Adrenal gland (tissue), 9 donors: ENCODE measurements at regions not wholly inside any gene's neighbourhood (a gene's known extent, or its start where the extent isn't known, plus 50 kb on each side); places are given as distances from the start of the nearest gene placed in this dataset.

Source experiments
- DNase-seq, 7 donors: peaks; one replicate each; pipeline ENCODE4 v3.0.0-alpha.2; 2019 to 2020
- H3K27ac ChIP-seq, 5 donors: fragments of 200-600 bp; sonication (generic) in 4 of 5; 1 replicate in 3 of 5; 2 replicates in 2 of 5; pipeline versions ENCODE4 v1.5.1 to v1.8.0; 2016 to 2020; ENCODE audit warnings: mild to moderate bottlenecking in 1 of 5
- H3K27me3 ChIP-seq: fragments of 200-600 bp; 2 replicates; pipeline ENCODE4 v1.8.0; 2021
- H3K36me3 ChIP-seq, 2 donors: fragments of 200-600 bp; replicated peaks in 1 of 2; 1 replicate in 1 of 2; 2 replicates in 1 of 2; pipeline versions ENCODE4 v1.5.1 to v1.8.0; 2018 to 2022
- H3K4me1 ChIP-seq, 2 donors: fragments of 200-600 bp; replicated peaks in 1 of 2; 1 replicate in 1 of 2; 2 replicates in 1 of 2; pipeline versions ENCODE4 v1.5.1 to v1.8.0; 2018 to 2021
- H3K4me3 ChIP-seq, 4 donors: fragments of 200-600 bp; sonication (generic) in 3 of 4; one replicate each; pipeline ENCODE4 v1.5.1; 2016 to 2018
- H3K9me3 ChIP-seq, 3 donors: fragments of 200-600 bp; sonication (generic) in 1 of 3; replicated peaks in 1 of 3; 1 replicate in 2 of 3; 2 replicates in 1 of 3; pipeline versions ENCODE4 v1.5.1 to v1.8.0; 2016 to 2021
- POLR2A ChIP-seq, 2 donors: fragments of 450-650 bp; IDR thresholded peaks; one replicate each; pipeline ENCODE4 v1.6.1; 2017; ENCODE audit warnings: antibody characterized with exemption in 2 of 2, mild to moderate bottlenecking in 2 of 2, moderate library complexity in 1 of 2
- WGBS, 4 donors: extraction: QIAGEN DNeasy Blood & Tissue Kit in 2 of 4; methylation state at CpG; one replicate each; pipeline versions ENCODE4 v1.1.5 to v1.1.7; 2013 to 2017; 5-methylcytosine and 5-hydroxymethylcytosine counted together
- intact Hi-C, 2 donors: fragments of 100-400 bp; cut with DNase I; formaldehyde crosslinking; loops; one replicate each; pipeline versions ENCODE4 v1.14.1 to v1.15.0; 2022 to 2023
- TF ChIP-seq, protein P1 (sequence below), 6 experiments: fragments of 450-650 bp in 4 of 6; fragments of 200-600 bp in 2 of 6; sonication (generic) in 1 of 6; IDR thresholded peaks; 1 replicate in 5 of 6; 2 replicates in 1 of 6; pipeline versions ENCODE4 v1.5.1 to v1.8.0; 2016 to 2021; ENCODE audit warnings: antibody characterized with exemption in 6 of 6, mild to moderate bottlenecking in 2 of 6, moderate library complexity in 1 of 6
- donor health status: healthy with polysubstance abuse.
- donor health status: Bipolar disorder and iron deficiency.
- donor health status: DM: yes; HTN: yes; CAD: no.
- donor health status: DM: no; HTN: no; CAD: no.
- donor health status: DM: no; HTN: no; CAD: no.

DNA sequence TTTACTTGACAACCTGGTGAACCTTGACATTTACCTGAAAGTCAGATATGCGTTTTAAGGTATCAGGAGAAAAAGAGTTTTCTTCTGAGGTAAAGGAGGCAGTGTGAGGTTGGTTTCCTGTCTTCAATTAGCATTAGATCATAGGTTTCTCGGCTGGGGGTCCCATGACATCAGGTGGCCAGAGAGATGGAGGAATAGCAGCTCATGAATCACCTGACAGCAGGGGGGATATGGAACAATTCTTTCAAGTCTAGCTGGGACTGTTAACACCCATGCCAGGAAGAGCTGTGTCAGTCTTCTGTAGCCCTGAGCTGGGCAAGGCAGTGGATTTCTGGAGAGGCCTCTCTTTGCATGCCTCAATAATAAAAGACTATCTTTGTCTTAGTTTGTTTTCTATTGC lies 108.0 kb upstream of the TMEM170B start:
- Histone ChIP-seq H3K9me3 (no peaks in the 10 kb centered on the region), H3K4me1 (peaks cover 0 to 39% of the 10 kb centered on the region in 2 donors), H3K27me3 (no peaks in the 10 kb centered on the region), H3K4me3 (no peak overlapping the region), H3K36me3 (no peaks in the 10 kb centered on the region), H3K27ac (peak overlapping the region in 2 of 5 donors; percentile 59 to 67)
- TF ChIP-seq, protein P1, sequence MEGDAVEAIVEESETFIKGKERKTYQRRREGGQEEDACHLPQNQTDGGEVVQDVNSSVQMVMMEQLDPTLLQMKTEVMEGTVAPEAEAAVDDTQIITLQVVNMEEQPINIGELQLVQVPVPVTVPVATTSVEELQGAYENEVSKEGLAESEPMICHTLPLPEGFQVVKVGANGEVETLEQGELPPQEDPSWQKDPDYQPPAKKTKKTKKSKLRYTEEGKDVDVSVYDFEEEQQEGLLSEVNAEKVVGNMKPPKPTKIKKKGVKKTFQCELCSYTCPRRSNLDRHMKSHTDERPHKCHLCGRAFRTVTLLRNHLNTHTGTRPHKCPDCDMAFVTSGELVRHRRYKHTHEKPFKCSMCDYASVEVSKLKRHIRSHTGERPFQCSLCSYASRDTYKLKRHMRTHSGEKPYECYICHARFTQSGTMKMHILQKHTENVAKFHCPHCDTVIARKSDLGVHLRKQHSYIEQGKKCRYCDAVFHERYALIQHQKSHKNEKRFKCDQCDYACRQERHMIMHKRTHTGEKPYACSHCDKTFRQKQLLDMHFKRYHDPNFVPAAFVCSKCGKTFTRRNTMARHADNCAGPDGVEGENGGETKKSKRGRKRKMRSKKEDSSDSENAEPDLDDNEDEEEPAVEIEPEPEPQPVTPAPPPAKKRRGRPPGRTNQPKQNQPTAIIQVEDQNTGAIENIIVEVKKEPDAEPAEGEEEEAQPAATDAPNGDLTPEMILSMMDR (IDR thresholded peaks at IDR 0.05): no peak
- TF ChIP-seq POLR2A (IDR thresholded peaks at IDR 0.05): no peak
- 61 to 82% (median 68%) methylated on average over 2 of the region's 2 CpGs for WGBS, 4 donors
- intact Hi-C loops: no loop called here
- no peak for DNase-seq

DNA sequence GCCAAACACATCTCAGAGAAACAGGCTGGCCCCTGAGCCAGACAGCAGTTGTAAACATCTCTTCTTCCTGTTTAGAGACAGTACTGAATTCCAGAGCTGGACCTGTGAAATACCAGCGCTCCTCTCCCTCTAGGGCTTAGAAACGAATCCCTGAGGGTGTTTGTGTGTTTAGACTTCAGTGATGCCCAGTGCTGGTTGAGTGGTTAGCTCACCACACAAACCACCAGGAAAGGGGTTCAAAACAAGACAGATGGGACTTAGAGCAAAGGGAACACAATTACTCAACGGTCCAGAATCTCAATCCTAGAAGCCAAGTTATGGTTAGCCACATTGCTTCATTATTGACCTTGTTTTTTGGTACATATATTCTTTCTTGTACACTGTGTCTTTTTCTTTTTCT lies 108.7 kb upstream of the TMEM170B start:
- WGBS, 4 donors: 34 to 46% (median 43%) methylated on average over 3 of the region's 3 CpGs
- intact Hi-C loops: no loop called here
- H3K4me3 ChIP-seq: no peak overlapping the region
- no peaks in the 10 kb centered on the region for H3K27me3 ChIP-seq
- no peaks in the 10 kb centered on the region for H3K36me3 ChIP-seq
- DNase-seq: no peak
- TF ChIP-seq, protein P1 (IDR thresholded peaks at IDR 0.05): no peak
- TF ChIP-seq POLR2A (IDR thresholded peaks at IDR 0.05): no peak
- H3K9me3 ChIP-seq: no peaks in the 10 kb centered on the region
- H3K4me1 ChIP-seq: peaks cover 0 to 32% of the 10 kb centered on the region in 2 donors
- peak overlapping the region in 2 of 5 donors; percentile 59 to 67 for H3K27ac ChIP-seq

DNA sequence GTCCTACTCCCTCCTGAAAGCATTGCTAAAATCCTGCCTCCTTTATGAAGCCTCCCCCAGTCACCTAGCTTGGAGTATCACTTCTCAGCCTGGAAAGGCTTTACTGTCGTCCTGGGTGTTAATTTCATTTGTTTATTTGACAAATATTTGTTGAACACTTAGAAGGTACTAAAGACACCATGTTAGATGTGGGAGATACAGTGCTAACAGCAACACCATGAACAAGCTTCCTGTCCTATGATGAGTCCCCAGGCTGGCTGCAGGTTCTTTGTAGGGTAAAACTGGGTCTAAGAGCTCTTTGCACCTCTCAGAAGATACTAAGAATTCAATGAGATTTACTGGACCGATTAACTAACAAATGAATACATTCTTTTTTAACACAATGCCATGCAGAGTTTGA lies 109.2 kb upstream of the TMEM170B start:
- H3K4me1 ChIP-seq: peaks cover 0 to 28% of the 10 kb centered on the region in 2 donors
- peak overlapping the region in 2 of 5 donors; percentile 59 to 67 for H3K27ac ChIP-seq
- 41 to 65% (median 53%) methylated on average over 2 of the region's 2 CpGs for WGBS, 4 donors
- no peak for TF ChIP-seq POLR2A (IDR thresholded peaks at IDR 0.05)
- TF ChIP-seq, protein P1 (IDR thresholded peaks at IDR 0.05): no peak
- H3K9me3 ChIP-seq: no peaks in the 10 kb centered on the region
- H3K4me3 ChIP-seq: no peak overlapping the region
- no peaks in the 10 kb centered on the region for H3K36me3 ChIP-seq
- intact Hi-C loops: no loop called here
- no peak for DNase-seq
- no peaks in the 10 kb centered on the region for H3K27me3 ChIP-seq

DNA sequence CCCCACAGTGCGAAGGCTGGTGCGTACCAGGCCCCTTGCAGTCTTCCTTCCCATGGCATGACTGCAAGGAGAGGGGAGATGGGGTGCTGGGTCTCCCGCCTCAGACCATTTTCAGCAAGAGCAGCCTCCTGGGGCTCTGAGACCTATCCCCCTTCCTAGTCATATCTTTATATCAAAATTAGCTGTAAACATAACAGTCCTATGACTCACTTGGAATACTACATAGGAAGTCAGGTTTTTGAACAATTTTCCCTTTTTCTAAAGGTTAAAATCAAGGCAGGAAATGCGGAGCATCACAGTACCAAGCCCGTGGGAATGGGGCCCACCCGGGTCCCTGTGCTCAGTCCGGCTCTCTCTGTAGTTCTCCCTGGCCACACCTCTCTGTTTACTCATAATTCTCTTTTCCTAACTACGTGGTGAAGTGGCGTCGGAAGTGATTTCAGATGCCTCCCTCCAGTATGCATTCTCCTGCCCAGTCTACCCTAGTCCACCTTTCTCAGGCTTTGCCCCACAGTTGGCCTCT lies 109.8 kb upstream of the TMEM170B start:
- 81 to 88% (median 86%) methylated on average over 10 of the region's 10 CpGs for WGBS, 4 donors
- intact Hi-C loops: no loop called here
- Histone ChIP-seq H3K27ac (peak overlapping the region in 2 of 5 donors; percentile 59 to 67), H3K4me1 (peaks cover 0 to 22% of the 10 kb centered on the region in 2 donors), H3K36me3 (no peaks in the 10 kb centered on the region), H3K27me3 (no peaks in the 10 kb centered on the region), H3K9me3 (no peaks in the 10 kb centered on the region), H3K4me3 (no peak overlapping the region)
- no peak for DNase-seq
- TF ChIP-seq, protein P1 (IDR thresholded peaks at IDR 0.05): no peak
- no peak for TF ChIP-seq POLR2A (IDR thresholded peaks at IDR 0.05)
